GM06990 (cell line): ENCODE measurements at regions not wholly inside any gene's neighbourhood (a gene's known extent, or its start where the extent isn't known, plus 50 kb on each side); places are given as distances from the start of the nearest gene placed in this dataset.

Experiments
- DNase-seq: peaks from one replicate; pipeline ENCODE4 v3.0.0-alpha.2; 2011; ENCODE audit not compliant: insufficient read length; ENCODE audit errors: extremely low read depth
- H3K27me3 ChIP-seq: replicated peaks from 2 replicates; pipeline ENCODE4 v1.6.0; 2011; ENCODE audit warnings: low read length; ENCODE audit not compliant: control insufficient read depth, insufficient read depth
- H3K36me3 ChIP-seq: 2 replicates; pipeline ENCODE4 v1.5.1; 2011; ENCODE audit warnings: low read length; ENCODE audit not compliant: control insufficient read depth, insufficient read depth
- H3K4me3 ChIP-seq: replicated peaks from 2 replicates; pipeline ENCODE4 v1.5.1; 2011; ENCODE audit warnings: low read depth, mild to moderate bottlenecking, control low read depth, low read length
- CTCF ChIP-seq: IDR thresholded peaks from 2 replicates; pipeline ENCODE4 v1.5.1; 2011; ENCODE audit warnings: low read length, control low read depth, mild to moderate bottlenecking, inconsistent platforms; ENCODE audit not compliant: insufficient read depth, poor library complexity, severe bottlenecking

GRCh38 chr4:78687818-78688217 lies 88.3 kb upstream of the BMP2K start:
- no peak for DNase-seq
- H3K4me3 ChIP-seq = no peak overlapping the region
- H3K27me3 ChIP-seq = no peaks in the 10 kb centered on the region
- no peak for TF ChIP-seq CTCF
- no peaks in the 10 kb centered on the region for H3K36me3 ChIP-seq

GRCh38 chr4:78688366-78688765 lies 87.8 kb upstream of the BMP2K start:
- TF ChIP-seq CTCF = no peak
- Histone ChIP-seq H3K36me3 (no peaks in the 10 kb centered on the region), H3K27me3 (no peaks in the 10 kb centered on the region), H3K4me3 (no peak overlapping the region)
- DNase-seq = no peak

GRCh38 chr4:78689261-78689660 lies 86.9 kb upstream of the BMP2K start:
- no peak for TF ChIP-seq CTCF
- Histone ChIP-seq H3K27me3 (no peaks in the 10 kb centered on the region), H3K36me3 (no peaks in the 10 kb centered on the region), H3K4me3 (no peak overlapping the region)
- DNase-seq = no peak

GRCh38 chr4:78689700-78690323 lies 86.3 kb upstream of the BMP2K start:
- no peaks in the 10 kb centered on the region for H3K27me3 ChIP-seq
- no peak for DNase-seq
- no peak for TF ChIP-seq CTCF
- no peaks in the 10 kb centered on the region for H3K36me3 ChIP-seq
- H3K4me3 ChIP-seq = no peak overlapping the region

- no peak for TF ChIP-seq CTCF
- no peak for DNase-seq
- Histone ChIP-seq H3K36me3 (no peaks in the 10 kb centered on the region), H3K4me3 (no peak overlapping the region), H3K27me3 (no peaks in the 10 kb centered on the region)
Measured at GRCh38 chr4:78691334-78691754, 84.8 kb upstream of the BMP2K start.
